Breast epithelium (tissue), 4 donors: ENCODE measurements at regions not wholly inside any gene's neighbourhood (a gene's known extent, or its start where the extent isn't known, plus 50 kb on each side); places are given as distances from the start of the nearest gene placed in this dataset.
A peak's percentile ranks its signal among the peaks of the same experiment; 100 is the strongest.

Source experiments
- DNase-seq, 2 donors: peaks; one replicate each; pipeline ENCODE4 v3.0.0-alpha.2; 2019; ENCODE audit warnings: low spot score in 2 of 2
- H3K27ac ChIP-seq, 2 donors: fragments of 200-600 bp; sonication (generic) in 1 of 2; one replicate each; pipeline ENCODE4 v1.5.1; 2016 to 2019; ENCODE audit warnings: mild to moderate bottlenecking in 1 of 2
- H3K27me3 ChIP-seq, 2 donors: fragments of 200-600 bp; sonication (generic) in 1 of 2; one replicate each; pipeline versions ENCODE4 v1.5.1 to v1.6.0; 2017 to 2019; ENCODE audit warnings: control low read depth in 1 of 2, mild to moderate bottlenecking in 1 of 2
- H3K36me3 ChIP-seq: fragments of 200-600 bp; one replicate; pipeline ENCODE4 v1.5.1; 2019
- H3K4me1 ChIP-seq, 2 donors: fragments of 200-600 bp; sonication (generic); one replicate each; pipeline ENCODE4 v1.5.1; 2016 to 2019; ENCODE audit warnings: control low read depth in 1 of 2
- H3K4me3 ChIP-seq, 3 donors: fragments of 200-600 bp; sonication (generic); 1 replicate in 2 of 3; 2 replicates in 1 of 3; pipeline ENCODE4 v1.5.1; 2016 to 2019; ENCODE audit warnings: mild to moderate bottlenecking in 3 of 3, moderate library complexity in 2 of 3
- H3K9me3 ChIP-seq, 2 donors: fragments of 200-600 bp; sonication (generic) in 1 of 2; one replicate each; pipeline ENCODE4 v1.5.1; 2016 to 2019; ENCODE audit warnings: control low read depth in 1 of 2
- POLR2A ChIP-seq: fragments of 450-650 bp; IDR thresholded peaks from one replicate; pipeline ENCODE4 v1.6.1; 2016; ENCODE audit warnings: antibody characterized with exemption, mild to moderate bottlenecking, moderate library complexity
- POLR2AphosphoS5 ChIP-seq, 3 donors: sonication (generic); formaldehyde crosslinking; IDR thresholded peaks; one replicate each; pipeline ENCODE4 v1.6.1; 2017; ENCODE audit warnings: antibody characterized with exemption in 3 of 3
- intact Hi-C: fragments of 100-400 bp; cut with DNase I; formaldehyde crosslinking; loops from one replicate; pipeline ENCODE4 v1.15.1; 2023; ENCODE audit warnings: low total_unique reads
- TF ChIP-seq, protein P1 (sequence below), 3 donors: fragments of 450-650 bp; IDR thresholded peaks; one replicate each; pipeline ENCODE4 v1.5.1; 2016 to 2017; ENCODE audit warnings: antibody characterized with exemption in 3 of 3, mild to moderate bottlenecking in 3 of 3, moderate library complexity in 3 of 3

DNA sequence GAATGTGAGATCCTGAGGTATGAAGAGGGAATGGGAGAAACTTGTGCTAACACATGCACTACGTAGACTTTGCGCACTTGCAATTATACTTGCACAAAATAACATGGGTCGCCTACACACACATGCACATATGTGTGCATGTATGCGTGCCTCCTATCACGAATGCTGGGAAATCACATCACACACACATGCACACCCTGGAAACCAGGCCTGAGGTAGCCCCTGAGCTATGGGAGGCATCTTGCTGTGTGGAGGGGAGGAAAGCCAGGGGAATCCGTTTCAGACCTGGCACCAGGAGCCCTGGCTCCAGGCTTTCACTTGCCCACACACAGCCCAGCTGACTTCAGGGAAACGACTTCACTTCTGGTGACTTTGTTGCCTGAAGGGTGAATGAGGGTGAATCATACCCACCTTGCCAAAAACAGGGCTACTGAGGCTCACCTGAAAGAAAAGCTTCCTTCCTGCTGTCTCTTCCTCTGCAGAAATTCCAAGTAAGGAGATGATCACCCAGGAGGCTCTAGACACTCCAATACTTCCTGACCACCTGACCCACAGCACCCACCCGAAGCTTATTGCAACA, 136.0 kb upstream of the NGF start:
- DNase-seq = no peak
- TF ChIP-seq, protein P1, sequence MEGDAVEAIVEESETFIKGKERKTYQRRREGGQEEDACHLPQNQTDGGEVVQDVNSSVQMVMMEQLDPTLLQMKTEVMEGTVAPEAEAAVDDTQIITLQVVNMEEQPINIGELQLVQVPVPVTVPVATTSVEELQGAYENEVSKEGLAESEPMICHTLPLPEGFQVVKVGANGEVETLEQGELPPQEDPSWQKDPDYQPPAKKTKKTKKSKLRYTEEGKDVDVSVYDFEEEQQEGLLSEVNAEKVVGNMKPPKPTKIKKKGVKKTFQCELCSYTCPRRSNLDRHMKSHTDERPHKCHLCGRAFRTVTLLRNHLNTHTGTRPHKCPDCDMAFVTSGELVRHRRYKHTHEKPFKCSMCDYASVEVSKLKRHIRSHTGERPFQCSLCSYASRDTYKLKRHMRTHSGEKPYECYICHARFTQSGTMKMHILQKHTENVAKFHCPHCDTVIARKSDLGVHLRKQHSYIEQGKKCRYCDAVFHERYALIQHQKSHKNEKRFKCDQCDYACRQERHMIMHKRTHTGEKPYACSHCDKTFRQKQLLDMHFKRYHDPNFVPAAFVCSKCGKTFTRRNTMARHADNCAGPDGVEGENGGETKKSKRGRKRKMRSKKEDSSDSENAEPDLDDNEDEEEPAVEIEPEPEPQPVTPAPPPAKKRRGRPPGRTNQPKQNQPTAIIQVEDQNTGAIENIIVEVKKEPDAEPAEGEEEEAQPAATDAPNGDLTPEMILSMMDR (IDR thresholded peaks at IDR 0.05) = no peak
- TF ChIP-seq POLR2A (no peak), POLR2AphosphoS5 (IDR thresholded peaks at IDR 0.05) (no peak)
- H3K4me3 ChIP-seq = no peak overlapping the region
- no peaks in the 10 kb centered on the region for H3K36me3 ChIP-seq
- H3K9me3 ChIP-seq = no peaks in the 10 kb centered on the region
- no peak overlapping the region for H3K27ac ChIP-seq
- intact Hi-C loops = loop anchor here (10.0 kb wide), 1 partner anchor 339 kb away; no protein-coding TSS in a partner anchor
- no peaks in the 10 kb centered on the region for H3K4me1 ChIP-seq
- H3K27me3 ChIP-seq = no peaks in the 10 kb centered on the region

GRCh38 chr1:115469703-115470476, 131.8 kb upstream of the NGF start:
- DNase-seq = no peak

GRCh38 chr1:115467790-115468189, 129.7 kb upstream of the NGF start:
- Histone ChIP-seq H3K9me3 (no peaks in the 10 kb centered on the region), H3K27me3 (no peaks in the 10 kb centered on the region), H3K27ac (no peak overlapping the region), H3K4me1 (no peaks in the 10 kb centered on the region), H3K4me3 (no peak overlapping the region), H3K36me3 (no peaks in the 10 kb centered on the region)
- intact Hi-C loops = no loop called here
- no peak for DNase-seq
- TF ChIP-seq POLR2AphosphoS5 (IDR thresholded peaks at IDR 0.05) (no peak), POLR2A (no peak)

More at GRCh38 chr1:115469703-115470476, 131.8 kb upstream of the NGF start:
- H3K36me3 ChIP-seq = no peaks in the 10 kb centered on the region
- no peaks in the 10 kb centered on the region for H3K9me3 ChIP-seq
- H3K27me3 ChIP-seq = no peaks in the 10 kb centered on the region
- H3K4me3 ChIP-seq = no peak overlapping the region
- TF ChIP-seq, protein P1 (IDR thresholded peaks at IDR 0.05) = peak; percentile 43 to 72 (median 64)
- no peak for TF ChIP-seq POLR2A
- no peak overlapping the region for H3K27ac ChIP-seq
- no peaks in the 10 kb centered on the region for H3K4me1 ChIP-seq
- intact Hi-C loops = loop anchor here (10.0 kb wide), 1 partner anchor 335 kb away; no protein-coding TSS in a partner anchor

GRCh38 chr1:115467196-115467595, 129.1 kb upstream of the NGF start:
- Histone ChIP-seq H3K27ac (no peak overlapping the region), H3K4me3 (no peak overlapping the region), H3K4me1 (no peaks in the 10 kb centered on the region), H3K27me3 (no peaks in the 10 kb centered on the region), H3K36me3 (no peaks in the 10 kb centered on the region), H3K9me3 (no peaks in the 10 kb centered on the region)
- TF ChIP-seq POLR2A (no peak), POLR2AphosphoS5 (IDR thresholded peaks at IDR 0.05) (no peak)
- TF ChIP-seq, protein P1 (IDR thresholded peaks at IDR 0.05) = no peak
- no peak for DNase-seq
- intact Hi-C loops = no loop called here

- intact Hi-C loops = no loop called here
- no peaks in the 10 kb centered on the region for H3K9me3 ChIP-seq
- H3K4me1 ChIP-seq = no peaks in the 10 kb centered on the region
- H3K27me3 ChIP-seq = no peaks in the 10 kb centered on the region
- DNase-seq = no peak
- no peaks in the 10 kb centered on the region for H3K36me3 ChIP-seq
- TF ChIP-seq POLR2AphosphoS5 (IDR thresholded peaks at IDR 0.05) = no peak
- no peak for TF ChIP-seq POLR2A
- TF ChIP-seq, protein P1 (IDR thresholded peaks at IDR 0.05) = no peak
- H3K4me3 ChIP-seq = no peak overlapping the region
- no peak overlapping the region for H3K27ac ChIP-seq
Measured at GRCh38 chr1:115466433-115466832, 128.4 kb upstream of the NGF start.
